Endothelial cell of umbilical vein (primary cell): ENCODE measurements at regions not wholly inside any gene's neighbourhood (a gene's known extent, or its start where the extent isn't known, plus 50 kb on each side); places are given as distances from the start of the nearest gene placed in this dataset.

Source experiments
- BruUV-seq: library from RNA; stranded (reverse); fragments of 400-500 nt; replicated peaks from 2 replicates; lab custom pipeline; 2021; lab: Mats Ljungman, UMichigan
- CTCF ChIA-PET: fragments of 300-600, 350-600 bp; sonication (Branson Sonifier 250); formaldehyde crosslinking; loops from one replicate; lab custom pipeline; 2021; ENCODE audit warnings: antibody characterized with exemption, inconsistent platforms; lab: Charles Lee
- POLR2A ChIA-PET: fragments of 300-600, 350-600 bp; sonication (Branson Sonifier 250); formaldehyde crosslinking; loops from one replicate; lab custom pipeline; 2021; ENCODE audit warnings: antibody characterized with exemption, inconsistent platforms; lab: Charles Lee
- DNase-seq: peaks from one replicate; pipeline ENCODE4 v3.0.0-alpha.2; 2011; ENCODE audit warnings: low read depth, low spot score
- FAIRE-seq: peaks from 2 replicates; lab custom pipeline; 2011; peaks lifted over from hg19 to GRCh38; lab: Jason Lieb, UNC
- H2AFZ ChIP-seq: 2 replicates; pipeline ENCODE4 v1.6.0; 2012; ENCODE audit warnings: low read depth, low read length, control low read depth, inconsistent platforms
- H3K27ac ChIP-seq: 2 replicates; pipeline ENCODE4 v1.5.1; 2011; ENCODE audit warnings: low read depth, mild to moderate bottlenecking, control low read depth, low read length, moderate library complexity; ENCODE audit not compliant: insufficient read depth
- H3K27me3 ChIP-seq, 2 experiments: 2 replicates each; pipeline versions ENCODE4 v1.6.0 to v1.6.1; 2011; ENCODE audit warnings: low read length in 2 of 2, mixed read lengths in 1 of 2; ENCODE audit not compliant: control insufficient read depth in 2 of 2, insufficient read depth in 2 of 2
- H3K36me3 ChIP-seq, 2 experiments: 2 replicates in 1 of 2; 3 replicates in 1 of 2; pipeline ENCODE4 v1.5.1; 2011; ENCODE audit warnings: low read length in 2 of 2, mild to moderate bottlenecking in 1 of 2, moderate library complexity in 1 of 2; ENCODE audit not compliant: control insufficient read depth in 2 of 2, insufficient read depth in 2 of 2; ENCODE audit errors: extremely low read depth in 1 of 2
- H3K4me1 ChIP-seq: 3 replicates; pipeline ENCODE4 v1.5.1; 2011; ENCODE audit warnings: mild to moderate bottlenecking, low read length; ENCODE audit not compliant: control insufficient read depth, insufficient read depth; ENCODE audit errors: extremely low read depth
- H3K4me2 ChIP-seq: 2 replicates; pipeline ENCODE4 v1.6.1; 2011; ENCODE audit warnings: low read length, control low read depth, mixed read lengths; ENCODE audit not compliant: insufficient read depth
- H3K4me3 ChIP-seq, 3 experiments: fragments of 200-600 bp in 1 of 3; sonication (generic), shearing (Covaris generic) in 1 of 3; replicated peaks in 1 of 3; 2 replicates each; pipeline ENCODE4 v1.5.1; 2011 to 2016; ENCODE audit warnings: control low read depth in 3 of 3, low read length in 3 of 3, mild to moderate bottlenecking in 2 of 3, inconsistent platforms in 1 of 3, low read depth in 1 of 3, moderate library complexity in 1 of 3; ENCODE audit not compliant: insufficient read depth in 1 of 3
- H3K79me2 ChIP-seq: 2 replicates; pipeline ENCODE4 v1.6.0; 2012; ENCODE audit warnings: low read length, inconsistent platforms; ENCODE audit not compliant: control insufficient read depth, insufficient read depth
- H3K9ac ChIP-seq: replicated peaks from 2 replicates; pipeline ENCODE3; 2011; ENCODE audit warnings: low read length, control low read depth; ENCODE audit not compliant: insufficient read depth; ENCODE audit errors: extremely low read depth
- H3K9me1 ChIP-seq: replicated peaks from 3 replicates; pipeline ENCODE4 v1.6.0; 2011; ENCODE audit warnings: mild to moderate bottlenecking, low read length; ENCODE audit not compliant: control insufficient read depth, insufficient read depth; ENCODE audit errors: extremely low read depth
- H3K9me3 ChIP-seq: replicated peaks from 2 replicates; pipeline ENCODE4 v1.5.1; 2012; ENCODE audit warnings: low read length, inconsistent platforms; ENCODE audit not compliant: control insufficient read depth, insufficient read depth
- H4K20me1 ChIP-seq: replicated peaks from 2 replicates; pipeline ENCODE3; 2011; ENCODE audit warnings: mild to moderate bottlenecking, low read length; ENCODE audit not compliant: control insufficient read depth, insufficient read depth; ENCODE audit errors: extremely low read depth
- EZH2 ChIP-seq: IDR thresholded peaks from 2 replicates; pipeline ENCODE4 v1.6.1; 2012; ENCODE audit warnings: borderline replicate concordance, low read depth, mild to moderate bottlenecking, moderate library complexity, low read length, inconsistent platforms; ENCODE audit not compliant: severe bottlenecking
- FOS ChIP-seq: IDR thresholded peaks from 2 replicates; pipeline ENCODE4 v1.6.1; 2011; ENCODE audit warnings: mild to moderate bottlenecking, low read length, moderate library complexity, borderline replicate concordance; ENCODE audit not compliant: insufficient read depth
- GATA2 ChIP-seq: IDR thresholded peaks from 2 replicates; pipeline ENCODE4 v1.7.0; 2011; ENCODE audit warnings: low read depth, mild to moderate bottlenecking, moderate library complexity, mixed read lengths, low read length; ENCODE audit not compliant: insufficient read length, insufficient read depth
- JUN ChIP-seq: IDR thresholded peaks from 2 replicates; pipeline ENCODE4 v1.6.1; 2011; ENCODE audit warnings: borderline replicate concordance, low read depth; ENCODE audit not compliant: insufficient read length, insufficient read depth
- MYC ChIP-seq: IDR thresholded peaks from one replicate; pipeline ENCODE4 v1.6.1; 2011; ENCODE audit warnings: mild to moderate bottlenecking, low read depth, low read length
- POLR2A ChIP-seq: IDR thresholded peaks from 2 replicates; pipeline ENCODE4 v1.6.1; 2012; ENCODE audit warnings: low read depth, mild to moderate bottlenecking, control low read depth, low read length
- POLR2AphosphoS5 ChIP-seq: IDR thresholded peaks from 2 replicates; pipeline ENCODE4 v1.6.1; 2012; ENCODE audit warnings: low read depth, mild to moderate bottlenecking, control low read depth, low read length, moderate library complexity; ENCODE audit not compliant: insufficient read depth
- dilution Hi-C: fragments of 300-500 bp; cut with MboI; formaldehyde crosslinking; loops from one replicate; pipeline ENCODE4 v1.15.0; 2019; ENCODE audit warnings: low sequenced_read_pairs; ENCODE audit not compliant: extremely low pct_ligation_motif_present
- intact Hi-C: fragments of 100-400 bp; cut with micrococcal nuclease; formaldehyde crosslinking; loops from one replicate; pipeline ENCODE4 v1.10.0; 2022
- TF ChIP-seq, protein P1 (sequence below): IDR thresholded peaks from 2 replicates; pipeline ENCODE4 v1.6.1; 2011; ENCODE audit not compliant: insufficient read depth, insufficient read length
- TF ChIP-seq, protein P2 (sequence below), 2 donors: IDR thresholded peaks; 1 replicate in 1 of 2; 2 replicates in 1 of 2; pipeline ENCODE4 v1.5.1; 2011; ENCODE audit warnings: low read length in 2 of 2, mild to moderate bottlenecking in 2 of 2, moderate library complexity in 2 of 2, control low read depth in 1 of 2, inconsistent platforms in 1 of 2, low read depth in 1 of 2; ENCODE audit not compliant: insufficient read depth in 1 of 2; ENCODE audit errors: extremely low read depth in 1 of 2

DNA sequence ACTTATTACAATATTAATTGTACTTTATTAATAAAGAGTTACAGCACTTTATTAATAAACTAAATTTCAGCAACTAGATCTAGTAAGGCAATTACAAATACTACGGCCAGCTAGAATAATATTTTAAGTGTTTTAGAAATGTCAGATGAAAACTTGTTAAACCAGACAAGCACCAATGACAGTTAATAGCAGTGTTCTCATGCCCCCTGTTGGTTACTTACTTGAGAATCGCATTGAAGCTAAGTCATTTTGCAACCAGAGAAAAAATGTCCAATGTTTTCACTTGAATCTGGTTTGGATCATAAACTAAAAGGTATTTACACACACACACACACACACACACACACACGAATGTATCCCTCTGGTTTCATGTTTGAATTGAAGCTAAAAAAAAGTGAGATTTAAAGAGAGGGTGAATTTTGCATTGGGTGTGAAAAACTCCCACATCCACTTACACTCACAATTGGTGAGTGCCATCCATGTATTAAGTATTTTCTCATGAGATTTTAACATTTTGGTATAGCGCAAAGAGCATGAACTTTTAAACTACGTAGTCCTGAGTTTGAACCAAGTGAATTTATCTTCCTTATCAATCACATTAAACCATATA lies 347.7 kb downstream of the ZBBX start:
- Histone ChIP-seq H3K36me3 (no peaks in the 10 kb centered on the region), H2AFZ (no peak overlapping the region), H3K4me1 (no peaks in the 10 kb centered on the region), H3K9ac (no peak overlapping the region), H4K20me1 (no peaks in the 10 kb centered on the region), H3K4me3 (no peak overlapping the region), H3K9me1 (no peaks in the 10 kb centered on the region), H3K27ac (no peak overlapping the region), H3K27me3 (no peaks in the 10 kb centered on the region), H3K79me2 (no peaks in the 10 kb centered on the region), H3K9me3 (no peaks in the 10 kb centered on the region), H3K4me2 (no peak overlapping the region)
- DNase-seq (no peak), FAIRE-seq (no peak)
- no TSS peak for BruUV-seq
- no peak for TF ChIP-seq EZH2
- TF ChIP-seq, protein P1, sequence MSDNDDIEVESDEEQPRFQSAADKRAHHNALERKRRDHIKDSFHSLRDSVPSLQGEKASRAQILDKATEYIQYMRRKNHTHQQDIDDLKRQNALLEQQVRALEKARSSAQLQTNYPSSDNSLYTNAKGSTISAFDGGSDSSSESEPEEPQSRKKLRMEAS: no peak
- no peak for TF ChIP-seq GATA2
- no peak for TF ChIP-seq JUN
- TF ChIP-seq POLR2AphosphoS5: no peak
- TF ChIP-seq FOS: no peak
- no peak for TF ChIP-seq POLR2A
- no peak for TF ChIP-seq MYC
- TF ChIP-seq, protein P2, sequence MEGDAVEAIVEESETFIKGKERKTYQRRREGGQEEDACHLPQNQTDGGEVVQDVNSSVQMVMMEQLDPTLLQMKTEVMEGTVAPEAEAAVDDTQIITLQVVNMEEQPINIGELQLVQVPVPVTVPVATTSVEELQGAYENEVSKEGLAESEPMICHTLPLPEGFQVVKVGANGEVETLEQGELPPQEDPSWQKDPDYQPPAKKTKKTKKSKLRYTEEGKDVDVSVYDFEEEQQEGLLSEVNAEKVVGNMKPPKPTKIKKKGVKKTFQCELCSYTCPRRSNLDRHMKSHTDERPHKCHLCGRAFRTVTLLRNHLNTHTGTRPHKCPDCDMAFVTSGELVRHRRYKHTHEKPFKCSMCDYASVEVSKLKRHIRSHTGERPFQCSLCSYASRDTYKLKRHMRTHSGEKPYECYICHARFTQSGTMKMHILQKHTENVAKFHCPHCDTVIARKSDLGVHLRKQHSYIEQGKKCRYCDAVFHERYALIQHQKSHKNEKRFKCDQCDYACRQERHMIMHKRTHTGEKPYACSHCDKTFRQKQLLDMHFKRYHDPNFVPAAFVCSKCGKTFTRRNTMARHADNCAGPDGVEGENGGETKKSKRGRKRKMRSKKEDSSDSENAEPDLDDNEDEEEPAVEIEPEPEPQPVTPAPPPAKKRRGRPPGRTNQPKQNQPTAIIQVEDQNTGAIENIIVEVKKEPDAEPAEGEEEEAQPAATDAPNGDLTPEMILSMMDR (IDR thresholded peaks at IDR 0.05; ENCODE audit: extremely low read depth in 1 of 2, insufficient read depth in 1 of 2, low read depth in 1 of 2, low read length in 2 of 2): no peak
- CTCF ChIA-PET: interaction anchor here (1.0 kb wide), 1 partner anchor 1825 kb away, joined by 3 read pairs; no protein-coding TSS in a partner anchor
- intact Hi-C loops: loop anchor here (2.0 to 5.0 kb wide), 2 partner anchors 1405 to 1826 kb away; no protein-coding TSS in a partner anchor
- POLR2A ChIA-PET: no interaction called here
- dilution Hi-C loops: no loop called here
